Osteocyte (in vitro differentiated cells): ENCODE measurements at regions not wholly inside any gene's neighbourhood (a gene's known extent, or its start where the extent isn't known, plus 50 kb on each side); places are given as distances from the start of the nearest gene placed in this dataset.

Experiments used
- DNase-seq: peaks from one replicate; pipeline ENCODE4 v3.0.0; 2021; ENCODE audit warnings: mixed read lengths; ENCODE audit not compliant: unreplicated experiment; ENCODE audit errors: extremely low spot score
- H3K27ac Mint-ChIP-seq: one replicate; pipeline ENCODE4 v1.8.0; 2021; ENCODE audit warnings: mild to moderate bottlenecking, mixed read lengths; ENCODE audit not compliant: unreplicated experiment
- H3K27me3 Mint-ChIP-seq: one replicate; pipeline ENCODE4 v1.8.0; 2021; ENCODE audit warnings: mixed read lengths; ENCODE audit not compliant: unreplicated experiment
- H3K36me3 Mint-ChIP-seq: one replicate; pipeline ENCODE4 v1.8.0; 2021; ENCODE audit warnings: mixed read lengths; ENCODE audit not compliant: unreplicated experiment
- H3K4me1 Mint-ChIP-seq: one replicate; pipeline ENCODE4 v1.8.0; 2021; ENCODE audit warnings: mixed read lengths; ENCODE audit not compliant: unreplicated experiment
- H3K4me3 Mint-ChIP-seq: one replicate; pipeline ENCODE4 v1.8.0; 2021; ENCODE audit warnings: mild to moderate bottlenecking, moderate library complexity, mixed read lengths; ENCODE audit not compliant: unreplicated experiment
- H3K9me3 Mint-ChIP-seq: one replicate; pipeline ENCODE4 v1.8.0; 2021; ENCODE audit warnings: mixed read lengths; ENCODE audit not compliant: unreplicated experiment
- TF ChIP-seq, protein P1 (sequence below): fragments of 200-600 bp; sonication (generic); IDR thresholded peaks from 2 replicates; pipeline ENCODE4 v1.5.0; 2021; ENCODE audit warnings: antibody characterized with exemption, mild to moderate bottlenecking, moderate library complexity

DNA sequence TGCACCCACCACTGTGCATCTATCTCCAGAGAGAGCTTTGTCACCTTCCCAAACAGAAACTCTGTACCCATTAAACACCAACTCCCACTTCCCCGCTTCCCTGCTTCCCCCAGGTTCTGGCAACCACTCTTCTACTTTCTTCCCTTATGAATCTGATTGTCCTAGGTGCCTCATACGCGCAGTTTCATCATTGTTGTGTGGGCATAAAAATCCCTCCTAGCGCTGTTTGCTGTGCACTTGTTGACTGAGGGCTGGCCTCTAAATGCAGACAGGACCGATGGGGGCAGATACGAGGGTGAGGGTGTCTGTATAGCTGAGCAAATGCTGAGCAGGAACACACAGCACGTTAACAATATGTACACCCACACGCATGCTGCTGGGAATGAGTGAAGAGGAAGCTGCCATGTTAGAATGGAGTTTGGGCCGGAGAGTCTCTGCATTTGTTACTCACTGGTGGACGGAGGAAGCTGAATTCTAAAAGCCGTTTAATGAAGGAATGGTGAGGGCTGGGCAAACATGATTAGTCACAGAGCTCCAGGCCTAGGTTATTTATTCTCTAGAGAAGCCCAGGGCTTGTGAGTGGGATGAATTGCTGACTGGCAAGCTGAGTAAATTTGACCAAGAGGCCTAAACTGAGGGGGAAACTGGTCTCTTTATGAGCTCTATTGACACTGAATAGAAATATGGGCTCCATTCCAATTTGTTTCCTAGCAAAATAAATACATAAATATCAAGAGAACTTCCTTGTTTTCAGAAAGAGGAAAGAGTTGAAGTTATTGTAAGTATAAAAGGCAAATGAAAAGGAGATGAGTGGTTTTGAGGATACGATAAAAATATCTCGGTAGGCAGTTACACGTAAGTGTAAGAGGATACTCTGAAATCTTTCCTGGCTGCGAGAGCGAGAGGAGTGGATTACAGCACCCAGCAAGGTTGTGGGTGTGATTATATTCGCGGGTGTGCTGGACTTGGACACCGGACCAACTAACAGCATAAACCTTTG, 95.9 kb upstream of the RPS6KA3 start:
- Mint-ChIP-seq H3K4me3 (no peak overlapping the region), H3K27me3 (no peaks in the 10 kb centered on the region), H3K4me1 (no peaks in the 10 kb centered on the region), H3K27ac (peak overlapping the region; percentile 25), H3K9me3 (peaks cover 3% of the 10 kb centered on the region), H3K36me3 (no peaks in the 10 kb centered on the region)
- DNase-seq = no peak
- TF ChIP-seq, protein P1, sequence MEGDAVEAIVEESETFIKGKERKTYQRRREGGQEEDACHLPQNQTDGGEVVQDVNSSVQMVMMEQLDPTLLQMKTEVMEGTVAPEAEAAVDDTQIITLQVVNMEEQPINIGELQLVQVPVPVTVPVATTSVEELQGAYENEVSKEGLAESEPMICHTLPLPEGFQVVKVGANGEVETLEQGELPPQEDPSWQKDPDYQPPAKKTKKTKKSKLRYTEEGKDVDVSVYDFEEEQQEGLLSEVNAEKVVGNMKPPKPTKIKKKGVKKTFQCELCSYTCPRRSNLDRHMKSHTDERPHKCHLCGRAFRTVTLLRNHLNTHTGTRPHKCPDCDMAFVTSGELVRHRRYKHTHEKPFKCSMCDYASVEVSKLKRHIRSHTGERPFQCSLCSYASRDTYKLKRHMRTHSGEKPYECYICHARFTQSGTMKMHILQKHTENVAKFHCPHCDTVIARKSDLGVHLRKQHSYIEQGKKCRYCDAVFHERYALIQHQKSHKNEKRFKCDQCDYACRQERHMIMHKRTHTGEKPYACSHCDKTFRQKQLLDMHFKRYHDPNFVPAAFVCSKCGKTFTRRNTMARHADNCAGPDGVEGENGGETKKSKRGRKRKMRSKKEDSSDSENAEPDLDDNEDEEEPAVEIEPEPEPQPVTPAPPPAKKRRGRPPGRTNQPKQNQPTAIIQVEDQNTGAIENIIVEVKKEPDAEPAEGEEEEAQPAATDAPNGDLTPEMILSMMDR = no peak

DNA sequence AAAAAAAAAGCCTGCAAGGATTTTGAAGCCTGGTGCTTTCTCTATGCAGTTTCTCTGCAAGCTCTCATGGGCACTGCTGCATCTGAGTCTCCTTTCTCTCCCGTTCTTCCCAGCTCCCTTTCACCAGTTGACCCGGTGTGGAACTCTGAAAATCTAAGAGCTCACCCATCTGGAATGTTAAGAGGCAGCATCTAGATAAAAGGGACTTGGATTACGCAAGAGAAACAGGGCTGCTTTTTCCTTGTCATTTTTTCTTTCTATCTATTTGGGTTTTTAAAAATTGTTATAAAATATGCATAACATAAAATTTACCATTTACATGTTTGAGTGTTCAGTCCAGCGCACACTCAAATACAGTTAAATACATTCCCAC, 95.2 kb upstream of the RPS6KA3 start:
- Mint-ChIP-seq H3K27me3 (no peaks in the 10 kb centered on the region), H3K4me1 (no peaks in the 10 kb centered on the region), H3K9me3 (peaks cover 3% of the 10 kb centered on the region), H3K27ac (no peak overlapping the region), H3K36me3 (no peaks in the 10 kb centered on the region), H3K4me3 (no peak overlapping the region)
- TF ChIP-seq, protein P1 = no peak
- DNase-seq = no peak

DNA sequence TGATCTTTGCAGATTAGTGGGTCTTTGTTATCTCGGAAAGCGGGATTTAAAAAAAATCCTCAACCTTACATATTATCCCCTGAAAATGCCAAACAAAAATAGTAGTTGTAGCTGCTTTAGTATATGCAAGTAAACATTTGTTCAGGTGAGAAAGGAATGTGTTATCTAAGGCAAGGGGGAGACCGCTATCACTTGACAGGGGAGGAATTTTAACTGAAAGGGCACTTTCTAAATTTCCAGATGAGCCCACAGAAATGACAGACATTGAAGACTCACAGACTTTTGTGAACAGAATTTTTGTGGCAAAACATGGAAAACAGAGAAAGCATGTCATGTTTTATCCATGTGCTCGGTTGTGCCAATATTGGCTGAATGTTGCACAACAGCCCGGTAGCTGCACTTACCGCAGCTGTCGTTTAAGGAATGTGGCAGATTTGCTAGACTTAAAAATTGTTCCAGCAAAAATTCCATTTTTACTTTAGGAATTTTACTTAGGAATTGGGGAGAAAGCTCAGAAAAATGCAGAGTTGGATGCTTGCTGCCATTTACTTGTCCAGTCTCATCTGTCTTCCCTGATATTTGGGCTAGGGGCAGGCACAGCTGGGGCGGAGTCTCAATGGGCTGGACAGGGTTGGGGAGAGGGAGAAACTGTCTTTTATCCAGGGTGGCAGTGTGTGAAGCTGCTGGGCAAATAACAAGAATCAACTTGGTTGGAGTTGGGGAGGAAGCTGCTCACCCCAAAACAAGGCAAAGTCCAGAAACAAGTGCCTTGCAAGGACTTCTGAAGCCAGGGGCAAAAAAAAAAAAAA, 94.6 kb upstream of the RPS6KA3 start:
- Mint-ChIP-seq H3K36me3 (no peaks in the 10 kb centered on the region), H3K4me1 (no peaks in the 10 kb centered on the region), H3K4me3 (no peak overlapping the region), H3K9me3 (peaks cover 3% of the 10 kb centered on the region), H3K27me3 (no peaks in the 10 kb centered on the region), H3K27ac (no peak overlapping the region)
- DNase-seq = no peak
- TF ChIP-seq, protein P1 = no peak

DNA sequence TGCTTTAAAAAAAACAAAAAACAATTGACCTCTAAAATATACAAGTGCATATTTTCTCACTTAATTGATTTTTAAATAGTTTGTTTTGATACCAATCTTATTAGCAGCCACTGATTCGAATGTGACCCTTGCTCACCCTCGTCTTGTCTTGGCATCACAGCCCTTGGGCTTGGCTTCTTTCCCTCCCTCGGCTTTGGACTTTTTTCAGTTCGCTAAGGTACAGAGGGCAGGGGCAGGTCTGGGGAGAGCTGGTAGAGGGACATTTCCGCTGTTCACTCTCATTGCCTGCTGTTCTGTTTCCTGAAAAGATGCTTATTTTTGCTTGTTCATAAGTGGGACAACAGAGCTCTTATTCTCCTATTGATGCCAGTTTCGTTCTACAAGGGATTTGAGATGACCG, 88.5 kb upstream of the RPS6KA3 start:
- H3K4me3 Mint-ChIP-seq = no peak overlapping the region
- H3K27ac Mint-ChIP-seq = no peak overlapping the region
- H3K4me1 Mint-ChIP-seq = no peaks in the 10 kb centered on the region
- no peak for DNase-seq
- no peaks in the 10 kb centered on the region for H3K9me3 Mint-ChIP-seq
- H3K27me3 Mint-ChIP-seq = no peaks in the 10 kb centered on the region
- TF ChIP-seq, protein P1 = no peak
- H3K36me3 Mint-ChIP-seq = no peaks in the 10 kb centered on the region

DNA sequence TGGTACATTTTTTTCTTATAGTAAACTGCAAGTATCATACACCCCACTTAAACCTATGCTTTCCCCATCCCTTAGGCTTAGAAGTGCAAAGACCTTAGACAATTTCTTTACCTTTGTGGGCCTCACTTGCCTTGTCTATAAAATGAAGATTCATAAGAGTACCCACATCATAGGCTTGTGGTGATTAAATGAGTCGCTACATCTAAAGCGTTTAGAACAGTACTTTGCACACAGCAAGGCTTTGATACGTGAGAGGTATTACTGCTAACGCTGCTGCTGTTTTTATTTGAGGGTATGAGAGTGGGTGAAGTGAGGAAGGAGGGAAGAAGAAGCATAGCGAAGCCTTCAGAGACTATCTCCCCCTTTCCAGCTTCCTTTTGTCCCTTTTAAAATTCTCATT, 87.8 kb upstream of the RPS6KA3 start:
- no peaks in the 10 kb centered on the region for H3K4me1 Mint-ChIP-seq
- no peak overlapping the region for H3K4me3 Mint-ChIP-seq
- H3K27me3 Mint-ChIP-seq = no peaks in the 10 kb centered on the region
- no peaks in the 10 kb centered on the region for H3K36me3 Mint-ChIP-seq
- TF ChIP-seq, protein P1 = no peak
- no peak overlapping the region for H3K27ac Mint-ChIP-seq
- no peaks in the 10 kb centered on the region for H3K9me3 Mint-ChIP-seq
- DNase-seq = no peak
